HG02678 (cell line): ENCODE measurements at regions not wholly inside any gene's neighbourhood (a gene's known extent, or its start where the extent isn't known, plus 50 kb on each side); places are given as distances from the start of the nearest gene placed in this dataset.

Experiments used
- ATAC-seq: cut with Tn5 transposase; IDR thresholded peaks from one replicate; pipeline ENCODE4 v1.9.1; 2021; ENCODE audit warnings: mild to moderate bottlenecking, moderate library complexity; ENCODE audit not compliant: unreplicated experiment

DNA sequence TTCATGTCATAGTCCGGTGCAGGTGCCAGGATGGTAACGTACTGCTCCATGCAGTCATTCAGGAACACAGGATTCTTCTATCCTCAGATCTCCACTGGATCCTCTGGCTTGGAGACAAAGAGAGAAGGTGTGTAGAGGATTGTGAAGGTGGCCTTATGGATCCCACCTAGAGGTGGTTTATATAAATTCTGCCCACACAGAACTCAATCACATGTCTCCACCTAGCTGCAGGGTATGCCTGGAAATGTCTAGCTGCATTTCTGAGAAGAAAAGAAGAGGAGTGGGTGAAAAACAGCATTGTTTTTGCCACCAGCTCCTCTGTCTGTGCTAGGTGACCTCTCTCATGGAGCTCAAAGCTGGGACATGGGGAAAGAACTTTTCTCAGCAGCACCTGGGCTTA is 478.7 kb downstream of the PDCD6IP start:
- ATAC-seq: no peak

DNA sequence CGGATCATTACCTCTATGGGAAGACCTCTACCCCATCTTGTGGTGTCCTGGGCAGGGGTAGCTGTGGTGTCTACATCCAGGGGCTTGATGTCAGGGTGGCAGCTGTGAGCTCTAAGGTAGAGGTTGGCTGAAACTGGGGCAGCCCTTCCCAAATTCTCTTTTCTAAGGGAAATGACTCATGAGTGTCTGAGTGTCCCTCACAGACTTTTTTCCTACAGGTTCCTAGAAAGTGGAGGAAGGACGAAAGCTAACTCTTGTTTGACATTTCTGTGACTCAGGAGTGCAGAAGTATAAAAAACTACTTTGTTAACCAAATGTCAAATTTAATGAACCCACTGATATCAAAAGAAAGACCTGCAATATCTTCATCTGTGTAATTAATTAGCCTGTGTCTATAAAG is 481.5 kb downstream of the PDCD6IP start:
- ATAC-seq: no peak

DNA sequence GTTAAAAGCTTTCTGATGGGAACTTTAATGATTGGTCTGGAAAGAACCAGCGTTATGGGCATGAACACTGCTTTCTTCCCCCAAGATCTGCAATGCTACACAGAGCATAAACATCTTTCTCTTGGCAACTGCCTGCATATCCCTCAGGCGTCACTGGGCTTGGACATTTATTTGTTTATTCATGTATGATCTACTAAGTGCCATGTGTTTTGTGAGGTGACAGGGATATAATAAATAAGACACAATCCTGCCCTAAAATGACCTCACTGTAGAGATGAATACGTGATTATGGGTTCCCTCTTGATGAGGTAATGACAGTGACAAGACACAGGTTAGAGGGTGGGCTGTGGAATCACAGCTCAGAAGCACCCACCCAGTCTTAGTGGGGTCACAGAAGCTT is 485.3 kb downstream of the PDCD6IP start:
- ATAC-seq: no peak

DNA sequence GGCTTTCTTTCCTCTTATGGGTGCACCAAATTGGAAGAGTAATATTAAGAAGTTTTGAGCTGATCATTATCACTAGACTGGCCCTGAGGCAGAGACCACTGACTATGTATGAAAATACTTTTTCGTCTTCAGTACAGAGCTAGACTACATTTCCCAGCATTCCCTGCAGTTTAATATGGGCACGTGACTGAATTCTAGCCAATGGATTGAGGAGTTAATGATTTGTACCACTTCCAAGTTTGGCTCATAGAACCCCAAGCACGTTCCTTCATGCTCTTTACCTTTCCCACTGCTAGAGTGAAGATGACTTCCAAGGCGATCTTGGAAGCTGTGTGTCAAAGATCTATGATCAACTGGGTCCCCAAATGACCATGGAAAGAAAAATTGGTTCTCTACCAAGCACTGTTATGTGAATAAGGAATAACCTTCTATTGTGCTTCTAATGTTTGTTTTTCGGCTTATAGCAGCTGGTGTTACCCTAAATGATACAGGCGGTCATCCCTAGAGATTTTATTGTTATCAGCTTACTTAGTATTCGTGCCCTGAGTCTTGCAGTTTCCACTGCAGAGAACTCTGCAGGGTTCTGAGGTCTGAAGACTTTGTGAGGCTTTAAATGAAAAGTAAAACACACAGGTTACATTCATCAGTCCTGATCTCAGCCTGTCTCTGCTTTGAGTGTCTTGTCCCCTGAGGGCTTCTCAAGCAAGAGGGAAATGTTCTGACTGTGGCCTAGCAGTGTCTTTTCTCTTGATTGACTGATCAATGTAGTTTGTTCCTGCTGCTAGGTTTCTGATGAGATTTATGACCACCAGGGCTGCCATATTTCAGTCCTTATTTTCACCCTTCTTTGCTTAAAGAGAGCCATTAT is 486.8 kb downstream of the PDCD6IP start:
- ATAC-seq: no peak

DNA sequence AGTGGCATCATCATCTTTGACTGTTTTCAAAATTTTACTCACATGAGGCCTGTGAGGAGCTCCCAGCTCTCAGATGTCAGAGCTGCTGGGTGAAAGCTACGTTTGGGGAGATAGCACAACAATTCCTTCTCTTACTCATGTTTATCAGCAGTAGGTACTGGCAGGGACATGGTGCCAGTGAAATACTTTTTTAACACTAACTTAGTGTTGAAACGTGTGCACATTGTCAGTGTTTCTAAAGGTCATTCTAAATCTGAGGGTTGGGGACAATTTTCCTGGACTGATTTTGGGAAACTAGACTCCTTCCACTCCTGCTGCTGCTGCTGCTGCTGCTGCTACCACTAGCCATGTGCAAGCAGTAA is 487.4 kb downstream of the PDCD6IP start:
- ATAC-seq: no peak

DNA sequence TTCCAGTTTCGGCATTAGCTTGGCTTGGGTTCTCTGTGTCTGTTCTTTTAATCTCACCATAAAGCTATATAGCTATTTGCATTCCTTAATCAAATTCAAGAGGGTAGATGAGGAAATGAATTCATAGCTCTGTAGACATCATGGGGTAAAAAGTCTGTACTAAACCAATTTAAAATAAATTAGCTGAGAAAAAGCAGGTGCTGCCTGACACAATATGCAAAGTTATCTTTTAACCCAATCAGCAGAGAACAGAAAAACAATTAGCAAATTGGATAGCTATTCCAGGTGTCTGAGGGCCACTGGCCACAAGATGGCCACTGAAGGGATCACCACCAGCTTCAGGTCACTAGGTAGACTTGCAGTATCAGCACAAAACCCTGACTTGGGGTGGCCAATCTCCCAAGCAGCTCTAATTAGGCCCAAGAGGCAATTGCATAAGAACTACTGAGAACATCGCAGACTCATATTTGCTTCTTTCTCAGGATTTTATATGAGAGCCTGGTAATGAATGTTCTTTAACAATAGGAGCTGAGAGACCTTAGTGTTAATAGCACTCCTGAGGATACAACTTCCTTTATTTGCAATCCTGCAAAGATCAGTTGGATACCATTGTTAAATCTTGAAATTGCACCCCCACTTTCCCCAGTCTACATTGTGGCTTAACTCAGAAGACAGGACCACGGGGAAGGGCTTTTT is 494.3 kb downstream of the PDCD6IP start:
- no peak for ATAC-seq

DNA sequence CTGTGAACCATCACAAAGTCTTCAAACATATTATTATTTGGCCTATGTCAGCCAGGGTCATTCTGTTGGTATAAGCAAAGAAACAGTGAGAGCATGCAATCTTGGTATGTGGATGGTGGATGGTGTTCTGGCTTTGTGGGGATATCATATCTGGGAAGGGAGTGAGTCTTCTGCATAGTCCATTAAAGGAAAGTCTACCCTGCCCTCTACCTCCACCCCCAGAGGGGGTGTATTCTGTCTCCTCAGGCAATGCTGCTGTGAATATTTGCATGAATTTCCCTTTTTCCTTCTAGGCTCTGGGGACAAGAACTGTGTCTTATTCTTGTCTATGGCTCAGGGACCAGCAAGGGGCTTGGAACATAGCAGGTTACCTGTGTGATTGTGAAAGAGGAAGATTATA is 495.8 kb downstream of the PDCD6IP start:
- no peak for ATAC-seq

DNA sequence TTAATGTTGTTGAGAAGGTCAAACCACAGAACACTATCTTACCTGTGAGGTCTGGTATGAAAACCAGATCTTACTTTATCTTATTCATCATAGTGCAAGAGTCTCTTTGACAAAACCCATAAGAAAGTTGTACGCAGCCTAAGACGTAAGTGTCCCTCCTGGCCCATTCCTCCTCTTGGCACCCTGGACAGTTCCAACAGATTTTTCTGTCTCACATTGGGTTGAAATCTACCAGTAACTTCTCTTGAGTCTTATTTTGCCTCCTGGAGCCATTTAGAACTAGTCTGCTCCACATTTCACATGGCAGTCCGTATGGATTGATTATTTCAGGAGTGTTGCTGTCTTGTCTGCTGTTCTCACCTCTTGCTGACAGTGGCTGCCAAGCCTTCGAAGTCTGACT is 498.4 kb downstream of the PDCD6IP start:
- no peak for ATAC-seq

DNA sequence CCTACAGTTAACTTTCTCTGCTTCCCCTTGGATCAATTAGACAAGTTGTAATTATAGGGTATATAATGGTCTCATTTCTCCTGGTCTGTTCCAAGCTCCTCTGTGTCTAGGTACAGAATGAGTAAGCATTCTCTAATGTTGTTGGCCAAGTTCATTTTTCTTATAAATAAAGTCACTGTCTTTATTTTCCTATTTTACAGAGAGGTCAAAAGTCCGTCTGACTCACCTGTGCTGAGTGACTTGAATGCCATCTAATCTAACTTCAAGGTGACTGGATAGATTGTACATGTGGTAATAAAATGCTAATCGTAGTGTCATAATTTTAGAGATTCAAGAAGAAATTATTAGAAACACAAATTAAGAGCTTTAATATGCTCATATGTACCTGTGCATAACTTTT is 500.2 kb downstream of the PDCD6IP start:
- ATAC-seq: no peak

DNA sequence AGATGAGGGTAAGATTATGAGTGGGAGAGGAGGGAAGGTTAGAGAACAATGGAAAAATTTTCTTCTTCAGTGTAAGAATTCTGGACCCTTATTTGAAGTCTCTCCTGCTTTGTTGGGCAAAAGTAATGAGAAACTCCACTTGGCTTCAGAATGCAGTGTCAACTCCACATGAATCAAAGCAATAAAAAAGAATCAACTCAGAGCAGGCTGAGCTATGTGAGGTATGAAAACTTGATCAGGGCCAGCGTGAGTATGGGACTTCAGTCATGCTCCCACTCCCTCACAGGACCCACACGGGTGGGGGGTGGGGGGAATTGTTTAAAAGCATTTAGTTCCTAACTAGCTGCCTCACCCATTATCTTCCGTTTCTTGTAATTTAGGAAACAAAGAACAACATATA is 502.2 kb downstream of the PDCD6IP start:
- no peak for ATAC-seq

DNA sequence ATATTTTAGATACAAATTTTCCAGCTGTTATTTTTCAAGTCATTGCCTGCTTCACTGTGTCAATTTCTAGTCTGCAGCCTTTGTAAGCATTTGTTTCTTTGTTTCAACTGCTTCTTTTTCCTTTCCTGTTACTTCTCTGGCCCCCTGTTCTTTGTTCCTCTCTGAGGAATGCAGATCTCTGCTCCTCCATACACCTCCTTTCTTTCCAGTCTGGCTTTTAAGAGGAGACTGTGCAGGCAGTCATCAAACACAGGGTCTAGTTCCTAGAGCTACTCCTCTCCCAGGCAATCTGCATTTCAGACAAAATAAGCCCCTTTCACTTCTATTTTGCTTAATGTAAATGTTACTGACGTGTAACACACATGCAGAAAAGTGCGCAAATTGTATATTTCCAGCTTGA is 502.9 kb downstream of the PDCD6IP start:
- ATAC-seq: no peak

DNA sequence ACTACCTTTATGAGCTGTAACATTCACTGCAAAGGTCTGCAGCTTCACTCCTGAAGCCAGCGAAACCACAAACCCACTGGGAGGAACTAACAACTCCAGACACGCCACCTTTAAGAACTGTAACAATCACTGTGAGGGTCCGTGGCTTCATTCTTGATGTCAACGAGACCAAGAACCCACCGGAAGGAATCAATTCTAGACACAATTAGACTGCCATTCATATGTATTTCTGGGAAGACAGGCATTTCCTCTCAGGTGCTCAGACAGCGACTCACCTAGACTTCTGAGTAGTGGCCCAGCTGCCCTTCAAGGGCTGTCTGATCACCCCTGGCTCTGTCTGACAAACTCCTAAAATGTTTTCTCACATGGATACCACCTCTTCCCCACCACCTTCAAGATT is 506.8 kb downstream of the PDCD6IP start:
- ATAC-seq: no peak

DNA sequence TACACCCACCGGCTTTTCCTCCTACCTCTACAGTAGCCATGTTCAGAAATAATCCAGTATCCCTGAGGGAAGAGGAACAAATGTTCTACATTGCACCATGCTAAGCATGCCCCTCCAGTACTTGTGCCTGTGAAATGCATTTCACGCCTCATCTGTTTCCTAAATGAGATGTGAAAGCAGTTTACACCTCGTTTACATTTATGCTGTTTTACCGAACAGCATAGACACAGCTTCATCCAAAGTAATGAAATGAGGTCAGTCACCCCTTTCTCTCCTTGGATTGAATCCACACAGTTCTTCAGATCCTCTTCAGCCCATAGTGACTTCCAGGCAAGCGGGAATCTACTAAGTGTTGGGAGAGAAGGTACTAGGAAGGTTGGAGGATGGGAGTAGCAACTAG is 514.3 kb downstream of the PDCD6IP start:
- ATAC-seq: no peak

DNA sequence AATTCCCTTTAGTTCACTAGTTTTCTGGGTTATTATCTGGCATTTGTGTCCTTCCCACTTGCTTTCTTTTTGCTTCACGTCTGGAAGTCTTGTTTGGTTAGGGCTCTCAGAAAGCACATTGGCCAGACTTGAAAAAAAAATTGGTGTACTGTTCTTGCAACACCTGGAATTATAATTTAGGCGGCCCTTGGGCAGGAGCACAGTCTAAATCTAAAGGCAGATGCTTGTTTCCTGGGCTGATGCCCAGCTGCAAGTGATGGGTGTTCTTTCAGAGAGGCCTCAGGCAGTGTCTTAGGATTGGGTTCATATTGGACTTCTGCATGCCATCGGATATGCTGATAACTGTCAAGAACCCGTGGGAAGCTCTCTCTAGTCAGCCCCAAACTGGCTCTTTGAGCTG is 521.5 kb downstream of the PDCD6IP start:
- no peak for ATAC-seq

DNA sequence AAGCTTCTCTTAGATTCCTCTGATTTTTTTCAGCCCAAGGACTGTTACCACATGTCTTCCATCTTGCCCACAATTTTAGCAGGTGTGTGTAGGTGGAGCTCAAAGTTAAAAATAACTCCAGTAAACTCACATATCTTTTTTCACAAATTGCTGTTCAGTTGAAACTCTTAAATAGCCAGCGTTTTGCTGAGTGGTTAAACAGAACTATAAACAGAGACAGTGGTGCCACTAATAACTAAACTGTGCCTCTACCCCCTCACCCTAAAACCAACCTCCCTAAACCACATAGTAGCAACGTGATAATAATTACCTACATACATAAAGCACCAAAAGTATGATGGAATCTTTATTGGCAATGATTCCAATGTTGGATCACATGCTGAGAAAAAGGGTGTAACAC is 525.1 kb downstream of the PDCD6IP start:
- peak; percentile 85 for ATAC-seq

DNA sequence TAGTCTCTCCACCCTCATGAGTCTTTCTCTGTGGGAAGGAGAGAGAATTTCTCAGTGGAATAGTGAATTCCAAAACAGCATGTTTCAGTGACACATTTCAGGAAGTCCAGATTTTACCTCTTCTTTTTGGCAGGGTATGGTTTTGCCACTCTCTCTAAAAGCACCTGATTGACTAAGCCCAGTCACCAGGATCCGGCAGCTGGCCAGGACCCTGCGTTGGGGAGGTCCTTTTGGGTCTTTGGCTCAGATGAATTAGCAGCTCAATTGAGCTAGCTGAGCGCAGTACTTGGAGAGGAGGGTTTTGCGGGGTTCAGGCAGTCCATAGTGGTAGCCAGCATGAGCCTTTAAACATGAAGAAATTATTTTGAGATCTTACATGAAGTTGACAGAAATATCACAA is 548.2 kb downstream of the PDCD6IP start:
- ATAC-seq: no peak

DNA sequence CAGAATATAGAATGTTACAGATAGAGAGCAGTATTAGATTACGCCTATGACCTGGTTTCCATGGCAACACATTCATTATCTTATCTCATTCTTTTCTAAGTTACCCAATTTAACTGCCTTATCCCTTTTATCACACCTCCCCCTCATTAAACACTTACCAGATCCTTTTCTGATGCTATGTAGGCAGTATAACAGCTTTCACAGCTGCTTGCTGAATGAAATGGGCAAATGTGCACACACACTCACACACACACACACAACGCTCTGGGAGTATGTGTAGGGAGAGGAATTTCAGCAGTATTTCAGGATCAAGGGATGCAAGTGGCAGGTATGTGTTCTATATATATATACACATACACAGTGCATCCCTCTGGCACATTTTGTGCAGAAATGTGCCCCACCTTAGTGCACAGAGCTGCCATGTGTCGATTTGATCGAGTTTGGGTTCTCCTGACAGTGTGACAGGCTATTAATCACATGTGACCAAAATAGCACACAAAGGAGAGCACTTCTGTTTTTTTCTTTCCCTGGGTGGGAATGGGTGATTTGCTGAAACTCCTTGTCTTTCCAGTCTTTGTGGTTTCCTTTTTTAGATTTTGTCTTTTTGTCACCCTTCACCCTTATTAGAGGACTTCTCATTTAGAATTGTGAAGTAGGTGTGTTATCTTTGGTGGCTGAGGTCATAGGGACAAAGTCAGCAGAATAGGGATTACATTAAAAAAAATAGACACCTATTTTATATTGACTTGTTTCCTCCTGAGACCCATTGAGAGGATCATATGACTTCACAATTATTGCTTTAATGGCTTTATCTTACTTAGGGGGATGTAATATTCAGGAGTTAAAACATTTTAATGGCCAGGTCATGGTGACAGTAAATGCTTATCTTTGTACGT is 553.7 kb downstream of the PDCD6IP start:
- ATAC-seq: no peak

DNA sequence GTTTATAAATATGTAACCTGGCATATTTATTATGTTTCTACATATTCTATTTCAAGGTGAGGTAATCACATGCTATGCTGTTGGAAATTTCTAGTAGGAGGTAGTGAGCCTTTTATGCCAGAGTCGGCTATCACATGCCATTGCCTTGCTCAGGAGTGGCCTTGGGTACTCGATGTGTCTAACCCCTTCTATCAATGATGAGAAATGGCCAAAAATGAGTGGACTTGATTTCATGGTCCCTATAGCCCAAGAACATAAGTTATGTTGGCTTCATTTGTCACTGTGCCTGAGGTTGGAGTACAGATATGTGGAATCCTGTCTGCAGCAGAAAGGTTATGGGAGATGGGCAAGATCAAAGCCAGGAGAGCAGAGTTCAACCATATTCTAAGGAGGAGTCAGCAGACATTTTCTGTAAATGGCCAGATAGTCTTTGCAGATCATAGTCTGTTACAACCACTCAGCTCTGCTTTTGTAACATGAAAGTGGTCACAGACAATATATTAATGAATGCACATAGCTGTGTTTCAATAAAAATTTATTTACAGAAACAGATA is 554.4 kb downstream of the PDCD6IP start:
- ATAC-seq: no peak

DNA sequence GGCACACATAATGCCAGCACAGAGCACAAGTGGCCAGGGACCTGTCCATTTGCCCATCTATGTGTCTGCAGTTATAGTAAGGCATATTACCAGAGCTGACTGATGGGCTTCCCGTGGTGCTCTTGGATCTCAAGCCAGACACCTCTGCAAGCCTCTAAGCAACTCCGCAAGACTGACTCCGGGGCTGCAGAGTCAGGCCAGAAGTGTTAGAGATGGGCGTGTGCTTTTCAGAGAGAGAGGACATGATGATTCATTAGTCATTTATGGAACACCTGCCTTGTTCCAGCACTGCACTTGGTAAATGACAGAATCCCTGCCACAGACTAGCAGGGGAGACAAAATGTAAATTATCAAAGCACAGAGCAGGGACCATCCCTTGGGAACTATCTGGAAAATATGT is 559.0 kb downstream of the PDCD6IP start:
- no peak for ATAC-seq

DNA sequence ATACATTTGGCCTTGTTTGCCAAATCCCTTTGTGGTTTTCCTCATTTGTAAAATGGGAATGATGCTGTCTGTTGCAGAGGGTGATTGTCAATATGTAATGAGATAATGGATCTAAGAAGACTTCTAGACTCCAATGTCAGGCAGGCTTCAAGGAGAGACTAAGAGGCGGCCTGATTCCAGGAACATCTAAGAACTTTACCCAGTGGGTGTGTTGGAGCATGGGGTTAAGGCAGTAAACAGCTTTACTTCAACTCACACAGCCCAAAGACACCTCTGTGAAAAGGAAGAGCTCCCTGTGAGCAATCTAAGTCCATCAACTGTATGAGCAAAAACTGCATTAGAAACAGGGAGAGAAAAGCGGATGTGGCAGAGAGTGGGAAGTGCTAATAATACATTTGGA is 560.6 kb downstream of the PDCD6IP start:
- no peak for ATAC-seq

DNA sequence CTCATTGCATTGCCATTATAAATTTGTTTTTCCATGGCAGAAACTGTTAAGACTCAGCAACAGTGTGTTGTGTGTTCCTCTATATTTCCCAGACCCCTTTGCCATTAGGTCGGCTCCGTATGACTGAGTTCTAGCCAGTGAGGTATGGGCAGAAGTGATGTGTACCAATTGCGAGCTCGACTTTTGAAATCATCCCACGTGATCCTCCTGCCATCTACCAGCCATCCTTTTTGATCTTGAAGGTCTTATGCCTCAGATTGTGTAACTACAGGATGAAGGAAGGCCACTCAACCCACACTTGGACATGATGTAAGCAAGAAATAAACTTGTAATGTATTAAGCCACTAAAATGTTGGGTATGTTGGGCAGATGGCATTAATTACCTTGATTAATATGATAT is 562.3 kb downstream of the PDCD6IP start:
- ATAC-seq: no peak
